ENCODE measurements at regions not wholly inside any gene's neighbourhood (a gene's known extent, or its start where the extent isn't known, plus 50 kb on each side); places are given as distances from the start of the nearest gene placed in this dataset.

DNA sequence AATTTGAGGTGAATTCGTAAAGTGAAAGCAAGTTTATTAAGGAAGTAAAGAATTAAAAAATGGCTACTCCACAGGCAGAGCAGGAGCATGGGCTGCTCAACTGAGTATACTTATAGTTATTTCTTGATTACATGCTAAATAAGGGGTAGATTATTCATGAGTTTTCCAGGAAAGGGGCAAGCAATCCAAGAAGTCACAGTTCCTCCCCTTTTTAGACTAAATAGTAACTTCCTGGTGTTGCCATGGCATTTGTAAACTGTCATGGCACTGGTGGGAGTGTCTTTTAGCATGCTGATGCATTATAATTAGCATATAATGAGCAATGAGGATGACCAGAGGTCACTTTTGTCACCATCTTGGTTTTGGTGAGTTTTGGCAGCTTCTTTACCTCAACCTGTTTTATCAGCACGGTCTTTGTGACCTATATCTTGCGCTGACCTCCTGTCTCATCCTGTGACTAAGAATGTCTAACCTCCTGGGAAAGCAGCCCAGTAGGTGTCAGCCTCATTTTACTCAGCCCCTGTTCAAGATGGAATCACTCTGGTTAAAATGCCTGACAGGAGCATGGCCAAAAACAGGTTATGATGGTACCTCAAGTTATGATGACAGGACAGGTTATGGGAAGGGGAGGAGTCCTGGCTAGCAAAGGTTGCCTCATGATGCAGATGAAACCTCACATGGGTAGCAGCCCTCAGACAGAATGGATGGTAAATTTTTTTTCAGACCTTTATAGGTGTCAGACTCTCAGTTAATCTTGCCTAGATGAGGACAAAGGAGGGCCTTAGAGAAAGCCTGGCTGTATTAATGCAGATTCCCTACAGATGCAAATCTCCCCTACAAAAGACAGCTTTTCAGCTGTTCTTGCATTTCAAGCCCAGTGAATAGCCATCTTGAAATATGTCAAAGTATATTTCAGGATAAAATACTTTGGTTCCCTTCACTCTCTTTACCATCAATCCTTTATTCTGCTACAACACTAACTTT, 49.7 kb downstream of the SIPA1L2 start:
- no peak for TF ChIP-seq ARNTL (CRISPR knock-in tag; IDR thresholded peaks at IDR 0.05; ENCODE audit: borderline replicate concordance, low read depth)
- no peak for TF ChIP-seq ZFP30 (CRISPR knock-in tag; IDR thresholded peaks at IDR 0.05)
- TF ChIP-seq TOX (CRISPR knock-in tag; IDR thresholded peaks at IDR 0.05; ENCODE audit: borderline replicate concordance) = no peak
- no peak for TF ChIP-seq BACH2 (CRISPR knock-in tag; IDR thresholded peaks at IDR 0.05; ENCODE audit: borderline replicate concordance)
- TF ChIP-seq, protein P1, sequence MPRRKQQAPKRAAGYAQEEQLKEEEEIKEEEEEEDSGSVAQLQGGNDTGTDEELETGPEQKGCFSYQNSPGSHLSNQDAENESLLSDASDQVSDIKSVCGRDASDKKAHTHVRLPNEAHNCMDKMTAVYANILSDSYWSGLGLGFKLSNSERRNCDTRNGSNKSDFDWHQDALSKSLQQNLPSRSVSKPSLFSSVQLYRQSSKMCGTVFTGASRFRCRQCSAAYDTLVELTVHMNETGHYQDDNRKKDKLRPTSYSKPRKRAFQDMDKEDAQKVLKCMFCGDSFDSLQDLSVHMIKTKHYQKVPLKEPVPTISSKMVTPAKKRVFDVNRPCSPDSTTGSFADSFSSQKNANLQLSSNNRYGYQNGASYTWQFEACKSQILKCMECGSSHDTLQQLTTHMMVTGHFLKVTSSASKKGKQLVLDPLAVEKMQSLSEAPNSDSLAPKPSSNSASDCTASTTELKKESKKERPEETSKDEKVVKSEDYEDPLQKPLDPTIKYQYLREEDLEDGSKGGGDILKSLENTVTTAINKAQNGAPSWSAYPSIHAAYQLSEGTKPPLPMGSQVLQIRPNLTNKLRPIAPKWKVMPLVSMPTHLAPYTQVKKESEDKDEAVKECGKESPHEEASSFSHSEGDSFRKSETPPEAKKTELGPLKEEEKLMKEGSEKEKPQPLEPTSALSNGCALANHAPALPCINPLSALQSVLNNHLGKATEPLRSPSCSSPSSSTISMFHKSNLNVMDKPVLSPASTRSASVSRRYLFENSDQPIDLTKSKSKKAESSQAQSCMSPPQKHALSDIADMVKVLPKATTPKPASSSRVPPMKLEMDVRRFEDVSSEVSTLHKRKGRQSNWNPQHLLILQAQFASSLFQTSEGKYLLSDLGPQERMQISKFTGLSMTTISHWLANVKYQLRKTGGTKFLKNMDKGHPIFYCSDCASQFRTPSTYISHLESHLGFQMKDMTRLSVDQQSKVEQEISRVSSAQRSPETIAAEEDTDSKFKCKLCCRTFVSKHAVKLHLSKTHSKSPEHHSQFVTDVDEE (CRISPR knock-in tag; IDR thresholded peaks at IDR 0.05) = no peak
- no peak for TF ChIP-seq ZC3H10 (CRISPR knock-in tag; IDR thresholded peaks at IDR 0.05)
- TF ChIP-seq ESRRG (CRISPR knock-in tag; IDR thresholded peaks at IDR 0.05) = no peak
- no peak for TF ChIP-seq RARB (CRISPR knock-in tag; IDR thresholded peaks at IDR 0.05)
